Epithelial cell of esophagus (primary cell): ENCODE measurements at regions not wholly inside any gene's neighbourhood (a gene's known extent, or its start where the extent isn't known, plus 50 kb on each side); places are given as distances from the start of the nearest gene placed in this dataset.
A peak's percentile ranks its signal among the peaks of the same experiment; 100 is the strongest.

Experiments
- DNase-seq: peaks from one replicate; pipeline ENCODE4 v3.0.0; 2010; ENCODE audit warnings: low read depth
- H3K4me3 ChIP-seq: 2 replicates; pipeline ENCODE4 v1.5.1; 2011; ENCODE audit warnings: mild to moderate bottlenecking, low read length, control low read depth
- TF ChIP-seq, protein P1 (sequence below): IDR thresholded peaks from 2 replicates; pipeline ENCODE4 v1.5.1; 2011; ENCODE audit warnings: low read depth, mild to moderate bottlenecking, low read length, control low read depth, inconsistent platforms; ENCODE audit not compliant: insufficient read depth; ENCODE audit errors: missing control alignments

DNA sequence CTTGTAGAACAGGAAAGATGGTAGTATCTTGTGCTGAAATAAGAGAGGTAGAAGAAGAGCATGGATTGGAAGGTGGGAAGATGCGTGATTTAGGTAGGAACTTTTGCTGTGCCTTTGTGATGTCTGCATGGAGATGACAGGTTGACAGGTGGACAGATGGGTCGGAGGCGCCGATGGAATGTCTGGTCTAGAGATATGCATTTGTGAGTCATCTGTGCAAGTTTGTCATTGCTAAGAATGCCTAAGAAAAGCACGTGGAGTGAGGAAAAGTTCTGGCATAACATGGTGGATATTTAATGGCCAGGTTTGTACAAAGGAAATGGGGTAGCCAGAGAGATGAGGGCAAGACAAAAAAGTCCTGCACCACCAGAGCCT, 76.0 kb upstream of the ARMC3 start:
- peak; percentile 28 for DNase-seq
- H3K4me3 ChIP-seq: no peak overlapping the region
- TF ChIP-seq, protein P1, sequence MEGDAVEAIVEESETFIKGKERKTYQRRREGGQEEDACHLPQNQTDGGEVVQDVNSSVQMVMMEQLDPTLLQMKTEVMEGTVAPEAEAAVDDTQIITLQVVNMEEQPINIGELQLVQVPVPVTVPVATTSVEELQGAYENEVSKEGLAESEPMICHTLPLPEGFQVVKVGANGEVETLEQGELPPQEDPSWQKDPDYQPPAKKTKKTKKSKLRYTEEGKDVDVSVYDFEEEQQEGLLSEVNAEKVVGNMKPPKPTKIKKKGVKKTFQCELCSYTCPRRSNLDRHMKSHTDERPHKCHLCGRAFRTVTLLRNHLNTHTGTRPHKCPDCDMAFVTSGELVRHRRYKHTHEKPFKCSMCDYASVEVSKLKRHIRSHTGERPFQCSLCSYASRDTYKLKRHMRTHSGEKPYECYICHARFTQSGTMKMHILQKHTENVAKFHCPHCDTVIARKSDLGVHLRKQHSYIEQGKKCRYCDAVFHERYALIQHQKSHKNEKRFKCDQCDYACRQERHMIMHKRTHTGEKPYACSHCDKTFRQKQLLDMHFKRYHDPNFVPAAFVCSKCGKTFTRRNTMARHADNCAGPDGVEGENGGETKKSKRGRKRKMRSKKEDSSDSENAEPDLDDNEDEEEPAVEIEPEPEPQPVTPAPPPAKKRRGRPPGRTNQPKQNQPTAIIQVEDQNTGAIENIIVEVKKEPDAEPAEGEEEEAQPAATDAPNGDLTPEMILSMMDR: no peak

DNA sequence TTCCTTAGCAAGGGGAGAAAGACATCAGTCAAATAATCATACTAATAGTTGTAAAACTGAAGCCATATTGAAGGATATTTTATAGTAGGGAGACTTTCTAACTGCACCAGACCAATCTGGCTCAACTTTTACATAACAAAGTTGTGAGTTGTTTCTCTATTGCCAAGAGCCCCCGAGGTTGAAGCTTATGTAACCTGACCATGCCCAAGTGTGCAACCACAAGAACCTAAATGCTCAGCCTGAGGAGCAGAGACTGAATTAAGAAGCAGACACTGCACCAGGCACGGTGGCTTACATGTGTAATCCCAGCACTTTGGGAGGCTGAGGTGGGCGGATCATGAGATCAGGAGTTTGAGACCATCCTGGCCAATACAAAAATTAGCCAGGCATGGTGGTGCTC, 77.3 kb upstream of the ARMC3 start:
- TF ChIP-seq, protein P1: no peak
- no peak for DNase-seq
- H3K4me3 ChIP-seq: no peak overlapping the region

DNA sequence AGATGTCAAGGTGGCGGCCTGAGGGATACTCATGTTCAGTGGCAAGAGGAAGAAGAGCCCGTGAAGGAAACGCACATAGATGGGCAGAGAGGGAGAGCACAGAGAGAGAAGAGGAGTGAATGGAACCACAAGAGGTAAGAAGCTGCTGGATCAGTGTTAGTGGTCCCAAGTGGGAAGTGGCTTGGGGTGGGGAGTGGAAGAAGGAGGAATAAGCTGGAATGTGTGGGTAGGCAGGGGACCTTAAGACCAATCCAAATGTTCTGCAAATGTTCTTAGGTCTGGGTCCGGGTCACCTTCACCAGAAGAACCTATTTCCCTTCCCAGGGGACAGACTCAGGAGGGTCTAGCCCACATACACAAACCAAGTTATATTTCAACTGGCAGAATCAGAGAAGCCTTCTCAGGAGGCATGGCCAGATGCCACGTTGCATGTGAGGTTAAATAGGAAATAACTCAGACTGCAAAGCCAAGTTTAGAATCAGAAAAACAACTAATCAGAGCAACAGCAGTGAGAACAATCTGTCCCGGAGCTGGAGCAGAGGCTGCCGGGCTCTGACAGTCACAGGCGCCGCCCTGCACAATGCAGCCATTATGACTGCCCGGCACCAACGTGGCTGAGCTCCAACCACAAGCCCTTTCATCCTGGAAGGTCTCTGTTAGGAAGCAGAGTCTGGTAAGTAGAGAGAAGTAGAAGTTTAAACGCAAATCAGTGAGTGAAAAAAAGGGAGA, 78.6 kb upstream of the ARMC3 start:
- DNase-seq: peak; percentile 10
- H3K4me3 ChIP-seq: no peak overlapping the region
- TF ChIP-seq, protein P1: no peak

DNA sequence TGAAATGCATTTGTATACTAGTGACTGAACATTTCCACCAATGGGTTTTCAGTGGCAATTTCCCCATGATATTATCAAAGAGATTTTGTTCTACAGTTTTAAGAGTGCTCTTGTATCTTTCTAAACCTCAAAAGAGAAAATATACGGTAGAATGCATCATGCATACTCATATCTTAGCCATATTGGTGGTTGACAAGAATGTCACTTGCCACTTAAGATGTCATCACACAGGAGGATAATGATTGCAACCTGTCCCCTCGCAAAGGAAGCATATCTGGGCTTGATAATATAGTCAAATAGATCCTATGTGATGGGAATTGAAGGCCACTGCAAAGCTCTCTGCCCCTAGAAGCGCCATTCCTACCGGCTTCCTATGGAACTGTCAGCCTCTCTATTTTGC, 79.3 kb upstream of the ARMC3 start:
- DNase-seq: no peak
- TF ChIP-seq, protein P1: no peak
- H3K4me3 ChIP-seq: no peak overlapping the region

DNA sequence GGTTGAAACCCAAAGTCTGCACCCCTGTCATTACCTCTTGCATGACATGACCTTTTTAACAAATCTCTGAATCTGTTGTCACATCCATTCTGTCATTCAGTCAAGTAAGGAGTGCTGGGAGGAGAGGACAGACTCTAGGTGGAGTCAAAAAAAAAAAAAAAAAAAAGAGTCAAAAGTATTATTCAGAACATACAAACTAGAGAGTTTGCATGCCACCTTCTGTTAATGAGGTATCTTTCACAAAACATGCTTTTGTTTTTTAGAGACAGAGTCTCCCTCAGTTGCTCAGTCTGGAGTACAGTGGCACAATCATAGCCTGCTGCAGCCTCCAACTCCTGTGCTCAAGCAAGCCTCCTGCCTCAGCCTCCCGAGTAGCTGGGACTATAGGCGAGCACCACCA, 81.6 kb upstream of the ARMC3 start:
- DNase-seq: no peak
- TF ChIP-seq, protein P1: no peak
- no peak overlapping the region for H3K4me3 ChIP-seq

DNA sequence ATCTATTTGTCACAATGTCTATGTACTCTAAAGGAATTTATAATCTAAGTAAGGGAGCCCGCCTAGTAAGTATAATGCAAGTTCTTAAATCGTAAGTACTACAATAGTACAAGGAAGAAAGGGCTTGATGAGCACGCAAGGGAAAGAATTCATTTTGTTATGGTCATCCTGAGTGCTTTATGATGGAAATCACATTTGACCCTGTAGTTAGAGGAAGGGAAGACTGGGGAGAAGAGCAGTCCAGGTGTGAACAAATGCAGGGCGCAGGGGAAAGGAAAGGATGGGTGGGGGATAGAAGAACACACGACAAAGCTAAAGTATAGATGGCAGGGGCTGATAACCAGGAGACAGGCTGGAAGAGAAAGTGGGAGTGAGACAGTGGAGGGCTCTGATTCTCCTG, 88.2 kb upstream of the ARMC3 start:
- no peak overlapping the region for H3K4me3 ChIP-seq
- TF ChIP-seq, protein P1: no peak
- DNase-seq: no peak

DNA sequence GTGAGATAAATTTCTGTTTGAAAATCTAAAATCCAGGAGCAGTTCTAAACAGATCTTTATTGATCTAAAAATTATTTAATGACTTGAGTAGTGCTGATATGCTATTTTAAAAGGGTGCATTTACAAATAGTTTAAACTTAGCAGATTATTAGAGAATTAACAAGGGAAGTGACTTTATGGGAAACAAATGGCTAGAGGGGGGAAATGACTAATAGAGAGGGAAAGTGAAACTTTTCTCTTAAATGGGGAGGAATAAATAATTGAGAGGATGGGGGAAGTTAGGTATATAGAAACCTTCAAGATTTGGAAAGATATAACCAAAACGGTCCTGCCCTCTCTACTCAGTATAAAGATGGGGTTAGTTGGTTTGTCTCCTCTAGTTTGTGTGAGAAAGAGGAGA, 90.1 kb upstream of the ARMC3 start:
- no peak overlapping the region for H3K4me3 ChIP-seq
- DNase-seq: no peak
- TF ChIP-seq, protein P1: no peak
